ENCODE measurements at regions not wholly inside any gene's neighbourhood (a gene's known extent, or its start where the extent isn't known, plus 50 kb on each side); places are given as distances from the start of the nearest gene placed in this dataset.

- TF ChIP-seq CTCF (IDR thresholded peaks at IDR 0.05; ENCODE audit: insufficient read depth, low read depth, low read length), result no peak
- DNase-seq (ENCODE audit: low read depth), result no peak
Observed at GRCh38 chr14:86627080-86627479, 1097.1 kb downstream of the FLRT2 start.

GRCh38 chr14:86626530-86626929 lies 1096.6 kb downstream of the FLRT2 start:
- H3K4me3 ChIP-seq (ENCODE audit: low read depth, low read length), result no peak overlapping the region
- DNase-seq (ENCODE audit: low read depth), result no peak
- no peak for TF ChIP-seq CTCF (IDR thresholded peaks at IDR 0.05; ENCODE audit: insufficient read depth, low read depth, low read length)

More at GRCh38 chr14:86627080-86627479, 1097.1 kb downstream of the FLRT2 start:
- no peak overlapping the region for H3K4me3 ChIP-seq (ENCODE audit: low read depth, low read length)

- TF ChIP-seq CTCF (IDR thresholded peaks at IDR 0.05; ENCODE audit: insufficient read depth, low read depth, low read length), result no peak
- H3K4me3 ChIP-seq (ENCODE audit: low read depth, low read length), result no peak overlapping the region
- DNase-seq (ENCODE audit: low read depth), result no peak
Observed at GRCh38 chr14:86625637-86626036, 1095.7 kb downstream of the FLRT2 start.

GRCh38 chr14:86619726-86620125 lies 1089.8 kb downstream of the FLRT2 start:
- no peak for TF ChIP-seq CTCF (IDR thresholded peaks at IDR 0.05; ENCODE audit: insufficient read depth, low read depth, low read length)
- DNase-seq (ENCODE audit: low read depth), result no peak
- H3K4me3 ChIP-seq (ENCODE audit: low read depth, low read length), result no peak overlapping the region

DNA sequence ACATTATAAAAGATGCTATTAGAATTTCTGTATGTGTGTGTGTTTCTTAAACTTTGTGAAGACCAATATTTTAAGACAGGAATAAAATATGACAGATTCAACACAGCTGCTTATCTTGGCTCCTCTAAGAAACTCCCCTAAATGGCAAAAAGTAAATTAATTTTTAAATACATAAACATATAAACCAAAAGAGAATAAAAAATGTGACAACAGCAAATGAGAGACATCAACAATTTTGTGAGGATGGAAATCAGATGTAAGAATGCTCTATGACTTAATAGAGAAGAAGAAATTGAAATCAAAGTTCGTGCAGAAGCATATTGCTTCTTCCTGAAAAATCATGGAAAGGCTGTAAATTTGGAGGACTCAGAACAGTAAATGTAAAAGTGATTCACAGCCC lies 1083.8 kb downstream of the FLRT2 start:
- TF ChIP-seq CTCF (IDR thresholded peaks at IDR 0.05; ENCODE audit: insufficient read depth, low read depth, low read length), result no peak
- DNase-seq (ENCODE audit: low read depth), result no peak
- H3K4me3 ChIP-seq (ENCODE audit: low read depth, low read length), result no peak overlapping the region

DNA sequence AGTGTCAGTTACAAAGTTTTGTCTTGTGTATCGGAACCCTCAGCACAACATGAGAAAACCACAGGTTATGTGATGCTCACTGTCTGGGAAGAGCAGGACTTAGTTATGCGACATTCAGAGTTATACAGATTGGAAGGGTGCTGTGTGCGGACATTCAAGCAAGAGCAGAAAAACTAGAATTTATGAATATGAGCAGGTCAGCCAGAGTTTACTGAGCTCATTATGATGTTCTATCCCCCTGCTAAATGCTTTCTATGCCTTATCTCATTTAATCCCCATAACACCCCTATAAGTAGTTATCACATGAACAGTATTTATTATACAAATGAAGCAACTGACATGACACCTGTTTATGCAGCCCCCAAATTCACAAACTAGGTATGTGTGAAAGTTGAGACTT lies 1083.2 kb downstream of the FLRT2 start:
- no peak for TF ChIP-seq CTCF (IDR thresholded peaks at IDR 0.05; ENCODE audit: insufficient read depth, low read depth, low read length)
- no peak overlapping the region for H3K4me3 ChIP-seq (ENCODE audit: low read depth, low read length)
- DNase-seq (ENCODE audit: low read depth), result no peak

- no peak for DNase-seq (ENCODE audit: low read depth)
- no peak overlapping the region for H3K4me3 ChIP-seq (ENCODE audit: low read depth, low read length)
- TF ChIP-seq CTCF (IDR thresholded peaks at IDR 0.05; ENCODE audit: insufficient read depth, low read depth, low read length), result no peak
Observed at GRCh38 chr14:86604561-86604960, 1074.6 kb downstream of the FLRT2 start.

Data from fibroblast of villous mesenchyme (primary cell).